Kidney (tissue), 13 donors: ENCODE measurements at regions not wholly inside any gene's neighbourhood (a gene's known extent, or its start where the extent isn't known, plus 50 kb on each side); places are given as distances from the start of the nearest gene placed in this dataset.

ENCODE experiments used
- DNase-seq, 5 donors: peaks; one replicate each; pipeline ENCODE4 v3.0.0-alpha.2; 2013 to 2020
- FAIRE-seq: peaks from 2 replicates; lab custom pipeline; 2012; peaks lifted over from hg19 to GRCh38; lab: Jason Lieb, UNC
- H3K27ac ChIP-seq, 2 donors: one replicate each; pipeline ENCODE4 v1.7.0; 2013; ENCODE audit warnings: low read depth in 2 of 2, low read length in 2 of 2, inconsistent platforms in 1 of 2
- H3K27me3 ChIP-seq: one replicate; pipeline ENCODE4 v1.7.1; 2013; ENCODE audit warnings: low read length, inconsistent platforms; ENCODE audit not compliant: control insufficient read depth, insufficient read depth
- H3K36me3 ChIP-seq, 3 donors: one replicate each; pipeline versions ENCODE4 v1.7.0 to v1.7.1; 2013; ENCODE audit warnings: low read length in 3 of 3, control low read depth in 1 of 3, inconsistent platforms in 1 of 3; ENCODE audit not compliant: insufficient read depth in 3 of 3, control insufficient read depth in 2 of 3
- H3K4me1 ChIP-seq, 3 donors: one replicate each; pipeline versions ENCODE4 v1.7.0 to v1.7.1; 2013; ENCODE audit warnings: low read length in 3 of 3, inconsistent platforms in 1 of 3, low read depth in 1 of 3; ENCODE audit not compliant: control insufficient read depth in 2 of 3, insufficient read depth in 2 of 3
- H3K4me3 ChIP-seq, 3 donors: one replicate each; pipeline versions ENCODE4 v1.7.0 to v1.8.1; 2013; ENCODE audit warnings: low read length in 3 of 3, control low read depth in 1 of 3, inconsistent platforms in 1 of 3
- H3K9ac ChIP-seq, 3 donors: one replicate each; pipeline versions ENCODE4 v1.7.0 to v1.7.1; 2013; ENCODE audit warnings: low read length in 3 of 3, control low read depth in 1 of 3, inconsistent platforms in 1 of 3
- H3K9me3 ChIP-seq, 3 donors: one replicate each; pipeline versions ENCODE4 v1.7.0 to v1.7.1; 2013; ENCODE audit warnings: low read length in 3 of 3, control low read depth in 1 of 3, inconsistent platforms in 1 of 3; ENCODE audit not compliant: control insufficient read depth in 2 of 3, insufficient read depth in 1 of 3
- CTCF ChIP-seq: IDR thresholded peaks from 3 replicates; pipeline ENCODE4 v1.5.1; 2012; ENCODE audit warnings: mild to moderate bottlenecking, moderate library complexity, borderline replicate concordance; ENCODE audit not compliant: insufficient read depth; ENCODE audit errors: extremely low read depth
- intact Hi-C: fragments of 100-400 bp; cut with DNase I; formaldehyde crosslinking; loops from one replicate; pipeline ENCODE4 v1.11.1; 2022
- donor health status: control.
- donor health status: control.
- donor health status: control.
- donor health status: control.
- donor health status: control.
- donor health status: DM: yes; HTN: yes; CAD: no.
- donor health status: Normal renal cell carcinoma (clear cell type).

- no peak for TF ChIP-seq CTCF
- no peak for DNase-seq
- intact Hi-C loops, result no loop called here
Measured at GRCh38 chr6:156434049-156434794, 343.0 kb upstream of the ARID1B start.

GRCh38 chr6:156432543-156432942, 344.6 kb upstream of the ARID1B start:
- H3K36me3 ChIP-seq, result no peaks in the 10 kb centered on the region
- no peak overlapping the region for H3K27ac ChIP-seq
- no peaks in the 10 kb centered on the region for H3K27me3 ChIP-seq
- no peaks in the 10 kb centered on the region for H3K9me3 ChIP-seq
- TF ChIP-seq CTCF, result no peak
- no peak overlapping the region for H3K4me3 ChIP-seq
- no peaks in the 10 kb centered on the region for H3K4me1 ChIP-seq
- intact Hi-C loops, result no loop called here
- peak in 4 of 5 donors; percentile 50 to 79 (median 57) for DNase-seq
- H3K9ac ChIP-seq, result no peak overlapping the region
- FAIRE-seq, result no peak

More at GRCh38 chr6:156434049-156434794, 343.0 kb upstream of the ARID1B start:
- FAIRE-seq, result no peak
- Histone ChIP-seq H3K4me3 (no peak overlapping the region), H3K9ac (no peak overlapping the region), H3K4me1 (no peaks in the 10 kb centered on the region), H3K36me3 (no peaks in the 10 kb centered on the region), H3K27ac (no peak overlapping the region), H3K9me3 (no peaks in the 10 kb centered on the region), H3K27me3 (no peaks in the 10 kb centered on the region)

GRCh38 chr6:156430386-156430785, 346.8 kb upstream of the ARID1B start:
- DNase-seq (peak in 4 of 5 donors; percentile 46 to 93 (median 76)), FAIRE-seq (no peak)
- Histone ChIP-seq H3K36me3 (no peaks in the 10 kb centered on the region), H3K27me3 (no peaks in the 10 kb centered on the region), H3K9me3 (no peaks in the 10 kb centered on the region), H3K4me3 (no peak overlapping the region), H3K27ac (no peak overlapping the region), H3K9ac (no peak overlapping the region), H3K4me1 (no peaks in the 10 kb centered on the region)
- intact Hi-C loops, result no loop called here
- no peak for TF ChIP-seq CTCF
